ENCODE measurements at regions not wholly inside any gene's neighbourhood (a gene's known extent, or its start where the extent isn't known, plus 50 kb on each side); places are given as distances from the start of the nearest gene placed in this dataset.

GRCh38 chr20:52348434-52348833 is 156.9 kb upstream of the ZFP64 start:
- POLR2A ChIA-PET: no interaction called here
- no peaks in the 10 kb centered on the region for H3K27me3 ChIP-seq (replicated peaks in 1 of 4; ENCODE audit: control extremely low read depth in 1 of 4, control insufficient read depth in 3 of 4, insufficient read depth in 4 of 4, low read length in 3 of 4)
- no peak overlapping the region for H3K9ac ChIP-seq (ENCODE audit: low read length)
- no peak overlapping the region for H3K4me2 ChIP-seq (replicated peaks; ENCODE audit: low read depth, low read length, poor library complexity, severe bottlenecking)
- no peak for DNase-seq
- no CpG with 5 or more reads among the region's 2 CpGs for WGBS (ENCODE audit: insufficient coverage)
- H3K4me3 ChIP-seq (ENCODE audit: control extremely low read depth in 1 of 5, extremely low read depth in 1 of 5, insufficient read depth in 1 of 5, low read depth in 2 of 5, low read length in 4 of 5): no peak overlapping the region
- no peak overlapping the region for H2AFZ ChIP-seq (ENCODE audit: insufficient read depth, low read depth, low read length, poor library complexity, severe bottlenecking)
- no peaks in the 10 kb centered on the region for H3K9me3 ChIP-seq (ENCODE audit: control extremely low read depth in 1 of 3, control insufficient read depth in 2 of 3, insufficient read depth in 1 of 3, low read length in 2 of 3)
- Mint-ChIP-seq H3K9me3 (ENCODE audit: insufficient read depth) (no peaks in the 10 kb centered on the region), H3K27me3 (peaks cover 12% of the 10 kb centered on the region), H3K4me1 (no peaks in the 10 kb centered on the region), H3K27ac (no peak overlapping the region), H3K4me3 (no peak overlapping the region)
- intact Hi-C loops (cut with micrococcal nuclease): no loop called here
- CTCF ChIA-PET: no interaction called here
- ATAC-seq (ENCODE audit: low read depth): no peak
- no peak overlapping the region for H3K27ac ChIP-seq (ENCODE audit: low read length in 2 of 2)
- TF ChIP-seq EZH2 (IDR thresholded peaks at IDR 0.05; ENCODE audit: borderline replicate concordance, insufficient read depth, low read depth, low read length, poor library complexity, severe bottlenecking) (no peak), CTCF (IDR thresholded peaks at IDR 0.05) (no peak)
- H4K20me1 ChIP-seq (ENCODE audit: control insufficient read depth, insufficient read depth, low read length, poor library complexity, severe bottlenecking): no peaks in the 10 kb centered on the region
- H3K4me1 ChIP-seq (ENCODE audit: control insufficient read depth in 2 of 2, insufficient read depth in 2 of 2, low read length in 2 of 2): no peaks in the 10 kb centered on the region
- H3K36me3 ChIP-seq (replicated peaks in 1 of 2; ENCODE audit: control extremely low read depth in 1 of 2, control insufficient read depth in 1 of 2, extremely low read depth in 1 of 2, insufficient read depth in 2 of 2, low read length in 1 of 2): no peaks in the 10 kb centered on the region
- no peaks in the 10 kb centered on the region for H3K79me2 ChIP-seq (ENCODE audit: control insufficient read depth, insufficient read depth, low read length)

DNA sequence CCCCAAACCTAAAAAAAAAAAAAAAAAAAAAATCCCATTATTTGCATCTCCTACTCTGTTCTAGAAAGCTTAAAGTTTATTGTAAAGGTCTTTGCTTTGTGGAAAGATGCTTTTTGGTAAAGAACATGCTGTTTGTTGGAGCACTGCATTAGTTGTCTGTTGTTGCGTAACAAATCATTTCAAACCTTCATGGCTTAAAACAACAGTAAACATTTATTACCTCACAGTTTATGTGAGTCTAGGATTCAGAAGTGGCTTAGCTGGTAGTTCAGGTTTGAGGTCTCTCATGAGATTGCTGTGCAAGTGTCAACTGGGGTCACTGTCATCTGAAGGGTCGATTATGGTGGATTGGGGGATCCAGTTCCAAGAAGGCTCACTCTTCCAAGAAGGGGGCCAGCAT is 155.2 kb upstream of the ZFP64 start:
- WGBS (ENCODE audit: insufficient coverage): 67% methylated on average over 1 of the region's 2 CpGs
- no peaks in the 10 kb centered on the region for H3K36me3 ChIP-seq (replicated peaks in 1 of 2; ENCODE audit: control extremely low read depth in 1 of 2, control insufficient read depth in 1 of 2, extremely low read depth in 1 of 2, insufficient read depth in 2 of 2, low read length in 1 of 2)
- no peak overlapping the region for H3K4me2 ChIP-seq (replicated peaks; ENCODE audit: low read depth, low read length, poor library complexity, severe bottlenecking)
- no peak overlapping the region for H3K4me3 ChIP-seq (ENCODE audit: control extremely low read depth in 1 of 5, extremely low read depth in 1 of 5, insufficient read depth in 1 of 5, low read depth in 2 of 5, low read length in 4 of 5)
- no peaks in the 10 kb centered on the region for H3K27me3 ChIP-seq (replicated peaks in 1 of 4; ENCODE audit: control extremely low read depth in 1 of 4, control insufficient read depth in 3 of 4, insufficient read depth in 4 of 4, low read length in 3 of 4)
- no peaks in the 10 kb centered on the region for H3K9me3 ChIP-seq (ENCODE audit: control extremely low read depth in 1 of 3, control insufficient read depth in 2 of 3, insufficient read depth in 1 of 3, low read length in 2 of 3)
- H2AFZ ChIP-seq (ENCODE audit: insufficient read depth, low read depth, low read length, poor library complexity, severe bottlenecking): no peak overlapping the region
- Mint-ChIP-seq H3K9me3 (ENCODE audit: insufficient read depth) (no peaks in the 10 kb centered on the region), H3K4me1 (no peaks in the 10 kb centered on the region), H3K4me3 (no peak overlapping the region), H3K27ac (no peak overlapping the region), H3K27me3 (peaks cover 16% of the 10 kb centered on the region)
- H3K27ac ChIP-seq (ENCODE audit: low read length in 2 of 2): no peak overlapping the region
- H4K20me1 ChIP-seq (ENCODE audit: control insufficient read depth, insufficient read depth, low read length, poor library complexity, severe bottlenecking): no peaks in the 10 kb centered on the region
- intact Hi-C loops (cut with micrococcal nuclease): no loop called here
- H3K4me1 ChIP-seq (ENCODE audit: control insufficient read depth in 2 of 2, insufficient read depth in 2 of 2, low read length in 2 of 2): no peaks in the 10 kb centered on the region
- CTCF ChIA-PET: no interaction called here
- no peak for ATAC-seq (ENCODE audit: low read depth)
- H3K79me2 ChIP-seq (ENCODE audit: control insufficient read depth, insufficient read depth, low read length): no peaks in the 10 kb centered on the region
- TF ChIP-seq CTCF (IDR thresholded peaks at IDR 0.05) (no peak), EZH2 (IDR thresholded peaks at IDR 0.05; ENCODE audit: borderline replicate concordance, insufficient read depth, low read depth, low read length, poor library complexity, severe bottlenecking) (no peak)
- H3K9ac ChIP-seq (ENCODE audit: low read length): no peak overlapping the region
- DNase-seq: no peak
- POLR2A ChIA-PET: no interaction called here
